MG63 (cell line): ENCODE measurements at regions not wholly inside any gene's neighbourhood (a gene's known extent, or its start where the extent isn't known, plus 50 kb on each side); places are given as distances from the start of the nearest gene placed in this dataset.
A peak's percentile ranks its signal among the peaks of the same experiment; 100 is the strongest.
"Not testable (repeated sequence)": the region's sequence is repeated elsewhere in the genome, so short reads cannot be mapped to it uniquely, and the experiment has no call there.

Source experiments
- DNase-seq: peaks from one replicate; pipeline ENCODE4 v3.0.0-alpha.2; 2020
- H3K27me3 ChIP-seq: fragments of 250-450 bp; sonication (Bioruptor Pico); 2 replicates; pipeline ENCODE4 v1.5.1; 2020; ENCODE audit warnings: mild to moderate bottlenecking, moderate library complexity
- H3K36me3 ChIP-seq: fragments of 250-450 bp; sonication (Bioruptor Pico); 2 replicates; pipeline ENCODE4 v1.5.1; 2020; ENCODE audit warnings: mild to moderate bottlenecking, moderate library complexity
- H3K4me3 ChIP-seq: fragments of 250-450 bp; sonication (Bioruptor Pico); 2 replicates; pipeline ENCODE4 v1.5.1; 2020; ENCODE audit warnings: mild to moderate bottlenecking, moderate library complexity
- H3K9me3 ChIP-seq: fragments of 250-450 bp; sonication (Bioruptor Pico); 2 replicates; pipeline ENCODE4 v1.5.1; 2020; ENCODE audit warnings: mild to moderate bottlenecking, moderate library complexity

GRCh38 chr9:103323699-103324098 is 328.6 kb downstream of the CYLC2 start:
- no peak for DNase-seq
- H3K27me3 ChIP-seq: no peaks in the 10 kb centered on the region
- H3K4me3 ChIP-seq: no peak overlapping the region
- no peaks in the 10 kb centered on the region for H3K36me3 ChIP-seq
- H3K9me3 ChIP-seq: no peaks in the 10 kb centered on the region

- Histone ChIP-seq H3K27me3 (no peaks in the 10 kb centered on the region), H3K9me3 (no peaks in the 10 kb centered on the region), H3K4me3 (no peak overlapping the region), H3K36me3 (no peaks in the 10 kb centered on the region)
- no peak for DNase-seq
Measured at GRCh38 chr9:103335461-103335860, 340.3 kb downstream of the CYLC2 start.

- Histone ChIP-seq H3K36me3 (no peaks in the 10 kb centered on the region), H3K9me3 (peaks cover 12% of the 10 kb centered on the region), H3K4me3 (no peak overlapping the region), H3K27me3 (no peaks in the 10 kb centered on the region)
- DNase-seq: no peak
Measured at GRCh38 chr9:103355000-103355399, 359.9 kb downstream of the CYLC2 start.

GRCh38 chr9:103357980-103358379 is 362.8 kb downstream of the CYLC2 start:
- not testable (repeated sequence) for H3K4me3 ChIP-seq, H3K27me3 ChIP-seq, DNase-seq, H3K36me3 ChIP-seq
- H3K9me3 ChIP-seq: peaks cover 12% of the 10 kb centered on the region

GRCh38 chr9:103361906-103362305 is 366.8 kb downstream of the CYLC2 start:
- Histone ChIP-seq H3K4me3 (no peak overlapping the region), H3K9me3 (no peaks in the 10 kb centered on the region), H3K27me3 (no peaks in the 10 kb centered on the region), H3K36me3 (no peaks in the 10 kb centered on the region)
- no peak for DNase-seq

GRCh38 chr9:103362986-103363385 is 367.9 kb downstream of the CYLC2 start:
- Histone ChIP-seq H3K27me3 (no peaks in the 10 kb centered on the region), H3K36me3 (no peaks in the 10 kb centered on the region), H3K4me3 (no peak overlapping the region), H3K9me3 (no peaks in the 10 kb centered on the region)
- DNase-seq: no peak

GRCh38 chr9:103364753-103365152 is 369.6 kb downstream of the CYLC2 start:
- peak; percentile 48 for DNase-seq
- Histone ChIP-seq H3K27me3 (no peaks in the 10 kb centered on the region), H3K4me3 (no peak overlapping the region), H3K9me3 (no peaks in the 10 kb centered on the region), H3K36me3 (no peaks in the 10 kb centered on the region)

- H3K27me3 ChIP-seq: no peaks in the 10 kb centered on the region
- no peaks in the 10 kb centered on the region for H3K36me3 ChIP-seq
- no peak for DNase-seq
- no peak overlapping the region for H3K4me3 ChIP-seq
- no peaks in the 10 kb centered on the region for H3K9me3 ChIP-seq
Measured at GRCh38 chr9:103371152-103371551, 376.0 kb downstream of the CYLC2 start.

GRCh38 chr9:103372828-103373227 is 377.7 kb downstream of the CYLC2 start:
- Histone ChIP-seq H3K9me3 (no peaks in the 10 kb centered on the region), H3K36me3 (no peaks in the 10 kb centered on the region), H3K27me3 (no peaks in the 10 kb centered on the region), H3K4me3 (no peak overlapping the region)
- no peak for DNase-seq

- Histone ChIP-seq H3K27me3 (no peaks in the 10 kb centered on the region), H3K9me3 (no peaks in the 10 kb centered on the region), H3K4me3 (no peak overlapping the region), H3K36me3 (no peaks in the 10 kb centered on the region)
- DNase-seq: no peak
Measured at GRCh38 chr9:103377667-103378066, 382.5 kb downstream of the CYLC2 start.

- peak; percentile 33 for DNase-seq
- no peaks in the 10 kb centered on the region for H3K27me3 ChIP-seq
- no peaks in the 10 kb centered on the region for H3K9me3 ChIP-seq
- H3K4me3 ChIP-seq: no peak overlapping the region
- H3K36me3 ChIP-seq: no peaks in the 10 kb centered on the region
Measured at GRCh38 chr9:103397868-103398600, 402.9 kb downstream of the CYLC2 start.

GRCh38 chr9:103399535-103399934 is 404.4 kb downstream of the CYLC2 start:
- H3K27me3 ChIP-seq: no peaks in the 10 kb centered on the region
- no peaks in the 10 kb centered on the region for H3K36me3 ChIP-seq
- no peak for DNase-seq
- H3K9me3 ChIP-seq: no peaks in the 10 kb centered on the region
- H3K4me3 ChIP-seq: no peak overlapping the region

GRCh38 chr9:103407260-103407659 is 412.1 kb downstream of the CYLC2 start:
- no peak overlapping the region for H3K4me3 ChIP-seq
- H3K36me3 ChIP-seq: no peaks in the 10 kb centered on the region
- no peaks in the 10 kb centered on the region for H3K9me3 ChIP-seq
- no peak for DNase-seq
- no peaks in the 10 kb centered on the region for H3K27me3 ChIP-seq

- Histone ChIP-seq H3K27me3 (no peaks in the 10 kb centered on the region), H3K36me3 (no peaks in the 10 kb centered on the region), H3K4me3 (no peak overlapping the region), H3K9me3 (no peaks in the 10 kb centered on the region)
- DNase-seq: no peak
Measured at GRCh38 chr9:103410059-103410458, 414.9 kb downstream of the CYLC2 start.

- H3K4me3 ChIP-seq: no peak overlapping the region
- no peaks in the 10 kb centered on the region for H3K36me3 ChIP-seq
- no peak for DNase-seq
- H3K9me3 ChIP-seq: no peaks in the 10 kb centered on the region
- H3K27me3 ChIP-seq: no peaks in the 10 kb centered on the region
Measured at GRCh38 chr9:103427696-103428095, 432.6 kb downstream of the CYLC2 start.

- Histone ChIP-seq H3K27me3 (no peaks in the 10 kb centered on the region), H3K4me3 (no peak overlapping the region), H3K36me3 (no peaks in the 10 kb centered on the region), H3K9me3 (no peaks in the 10 kb centered on the region)
- DNase-seq: no peak
Measured at GRCh38 chr9:103430469-103430868, 435.3 kb downstream of the CYLC2 start.

- Histone ChIP-seq H3K27me3 (no peaks in the 10 kb centered on the region), H3K4me3 (no peak overlapping the region), H3K36me3 (no peaks in the 10 kb centered on the region), H3K9me3 (no peaks in the 10 kb centered on the region)
- no peak for DNase-seq
Measured at GRCh38 chr9:103431809-103432208, 436.7 kb downstream of the CYLC2 start.

- no peak for DNase-seq
- no peaks in the 10 kb centered on the region for H3K27me3 ChIP-seq
- H3K4me3 ChIP-seq: no peak overlapping the region
- H3K36me3 ChIP-seq: no peaks in the 10 kb centered on the region
- no peaks in the 10 kb centered on the region for H3K9me3 ChIP-seq
Measured at GRCh38 chr9:103444176-103444575, 449.0 kb downstream of the CYLC2 start.
